Stimulated activated CD8-positive, alpha-beta memory T cell treated with anti-CD3 and anti-CD28 coated beads, Interleukin-7, amount 100 ng/mL, for 1 hour (primary cell): ENCODE measurements at regions not wholly inside any gene's neighbourhood (a gene's known extent, or its start where the extent isn't known, plus 50 kb on each side); places are given as distances from the start of the nearest gene placed in this dataset.

Source experiments
- DNase-seq, 2 donors: peaks; one replicate each; pipeline ENCODE4 v3.0.0-alpha.2; 2020; ENCODE audit warnings: low read depth in 2 of 2

DNA sequence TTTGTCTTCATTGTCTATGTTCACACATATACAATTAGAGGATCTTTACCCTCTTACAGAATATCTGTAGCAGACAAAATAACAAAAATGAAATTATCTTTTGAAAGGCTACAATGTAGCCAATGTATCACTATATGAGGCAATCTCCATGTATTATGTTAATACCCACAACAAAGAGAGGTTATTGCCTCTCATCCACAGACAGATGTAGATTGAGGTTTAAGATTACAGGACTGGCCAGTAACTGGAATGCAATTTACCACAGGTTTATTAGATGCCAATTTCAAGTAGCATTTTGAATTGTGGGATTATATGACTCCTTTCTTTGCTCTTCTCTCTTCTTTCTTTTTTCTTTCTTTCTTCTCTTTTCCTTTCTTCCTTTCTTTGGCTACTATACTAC lies 242.6 kb downstream of the ANKRD50 start:
- no peak for DNase-seq

DNA sequence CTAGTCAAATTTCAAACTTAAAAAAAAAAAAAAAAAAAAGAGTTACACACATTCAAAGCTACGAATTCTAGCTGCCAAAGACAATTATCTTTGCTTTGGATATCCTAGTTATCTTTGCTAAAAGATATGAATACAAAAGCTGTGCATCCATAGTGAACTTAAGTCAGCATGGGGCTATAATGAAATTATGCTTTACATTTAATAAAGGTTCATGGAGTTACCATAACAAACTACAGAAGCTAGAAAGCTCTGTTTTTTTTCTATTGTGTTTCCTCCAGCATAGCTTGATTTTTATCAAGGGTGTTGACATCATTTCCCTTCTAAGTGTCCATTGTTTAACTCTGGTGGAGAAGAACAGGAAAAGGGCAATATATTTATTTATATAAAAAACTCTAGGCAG lies 234.1 kb downstream of the ANKRD50 start:
- DNase-seq = no peak

GRCh38 chr4:124480061-124480460 lies 232.5 kb downstream of the ANKRD50 start:
- no peak for DNase-seq

DNA sequence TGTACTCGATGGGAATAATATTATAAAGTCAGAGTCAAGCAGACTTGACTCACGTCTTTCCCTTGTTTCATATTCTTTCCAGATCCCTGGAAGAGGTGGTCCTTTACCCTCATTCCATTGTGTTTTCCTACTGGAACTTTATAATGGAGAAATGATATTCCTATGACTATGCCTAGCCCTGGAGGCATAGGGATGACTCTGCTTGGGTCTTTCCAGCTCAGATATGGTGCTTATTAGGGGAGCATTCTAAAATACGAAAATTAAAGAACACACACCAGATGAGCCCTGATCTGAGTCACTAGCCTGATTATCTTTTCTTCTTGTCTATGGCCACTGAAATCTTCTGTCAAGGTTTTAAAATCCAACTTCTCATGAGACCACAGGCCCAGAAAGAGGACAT lies 231.4 kb downstream of the ANKRD50 start:
- no peak for DNase-seq

DNA sequence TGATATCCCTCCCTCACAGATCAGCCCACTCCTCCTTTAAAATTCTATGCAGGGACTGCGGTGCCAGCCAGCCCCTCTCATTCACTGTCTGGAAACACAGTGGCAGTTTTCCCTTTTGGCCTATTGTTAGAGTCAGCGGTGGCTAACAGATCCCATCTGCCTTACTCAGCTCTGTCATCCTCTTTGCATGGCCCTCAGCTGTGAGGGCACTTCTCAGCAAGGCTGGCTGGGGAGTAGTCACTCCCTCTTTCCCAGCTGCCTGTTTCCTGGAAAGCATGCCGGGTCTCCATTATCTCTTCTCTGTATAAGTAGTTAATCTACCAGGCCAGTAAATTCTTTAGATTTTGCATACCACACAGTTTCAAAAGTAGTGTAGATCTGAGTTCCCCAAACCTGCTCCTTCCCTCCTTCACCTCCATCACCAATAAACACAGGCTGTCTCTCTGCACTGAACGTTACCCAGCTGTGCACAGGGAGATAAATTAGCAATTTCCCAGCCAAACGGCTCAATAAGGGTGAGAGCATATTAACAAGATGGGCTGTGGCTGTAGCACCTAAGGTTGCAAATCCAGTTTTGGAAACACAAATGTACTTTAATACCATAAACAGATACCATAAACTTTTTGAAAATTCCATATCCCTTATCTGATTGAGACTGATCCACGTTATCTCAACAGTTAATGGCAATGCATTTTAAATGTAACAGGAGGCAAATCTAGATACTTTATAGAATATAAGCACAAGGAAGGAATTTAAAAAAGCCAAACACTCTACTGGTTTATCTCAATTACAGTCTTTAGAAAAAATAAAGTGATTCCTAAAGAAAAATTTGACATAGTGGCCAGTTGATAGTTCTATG lies 229.3 kb downstream of the ANKRD50 start:
- DNase-seq = no peak

DNA sequence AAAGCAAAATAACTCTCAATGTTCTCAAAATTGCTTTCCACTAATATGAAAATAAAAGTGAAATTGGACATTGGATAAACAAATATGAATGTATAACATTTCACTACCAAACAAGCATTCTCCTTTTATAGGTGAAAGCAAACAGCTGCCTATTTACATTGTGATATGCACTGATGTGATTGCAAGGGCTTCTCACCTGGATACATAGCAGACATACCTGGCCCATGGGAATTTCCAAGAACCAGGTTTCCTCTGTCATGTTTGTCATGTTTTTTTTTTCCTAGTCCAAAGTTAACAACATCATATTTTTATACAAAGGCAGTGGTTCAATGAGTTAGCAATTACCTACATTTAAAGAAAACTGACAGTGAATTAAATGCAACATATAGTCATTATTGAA lies 228.5 kb downstream of the ANKRD50 start:
- no peak for DNase-seq

DNA sequence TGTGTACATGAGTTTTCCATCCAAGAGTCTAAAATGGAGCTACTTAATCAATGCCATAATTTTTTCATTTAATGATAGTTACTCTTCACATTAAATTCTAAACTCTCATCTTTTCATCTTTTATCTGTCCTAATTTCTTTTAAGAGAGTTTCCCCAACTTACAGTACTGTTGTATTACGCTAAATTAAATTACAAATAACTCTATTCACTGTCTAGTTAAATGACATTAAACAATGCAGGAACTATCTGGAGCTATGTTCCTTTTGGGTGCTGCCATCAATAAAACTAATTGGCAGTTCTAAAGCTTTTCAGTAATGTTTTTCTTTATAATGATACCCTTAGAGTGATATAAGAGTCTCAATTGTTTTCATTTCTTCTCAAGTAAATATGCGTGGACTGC lies 227.6 kb downstream of the ANKRD50 start:
- no peak for DNase-seq

GRCh38 chr4:124486423-124486822 lies 226.1 kb downstream of the ANKRD50 start:
- DNase-seq = no peak

- DNase-seq = no peak
These were observed 224.9 kb downstream of the ANKRD50 start for GRCh38 chr4:124487651-124488050.

DNA sequence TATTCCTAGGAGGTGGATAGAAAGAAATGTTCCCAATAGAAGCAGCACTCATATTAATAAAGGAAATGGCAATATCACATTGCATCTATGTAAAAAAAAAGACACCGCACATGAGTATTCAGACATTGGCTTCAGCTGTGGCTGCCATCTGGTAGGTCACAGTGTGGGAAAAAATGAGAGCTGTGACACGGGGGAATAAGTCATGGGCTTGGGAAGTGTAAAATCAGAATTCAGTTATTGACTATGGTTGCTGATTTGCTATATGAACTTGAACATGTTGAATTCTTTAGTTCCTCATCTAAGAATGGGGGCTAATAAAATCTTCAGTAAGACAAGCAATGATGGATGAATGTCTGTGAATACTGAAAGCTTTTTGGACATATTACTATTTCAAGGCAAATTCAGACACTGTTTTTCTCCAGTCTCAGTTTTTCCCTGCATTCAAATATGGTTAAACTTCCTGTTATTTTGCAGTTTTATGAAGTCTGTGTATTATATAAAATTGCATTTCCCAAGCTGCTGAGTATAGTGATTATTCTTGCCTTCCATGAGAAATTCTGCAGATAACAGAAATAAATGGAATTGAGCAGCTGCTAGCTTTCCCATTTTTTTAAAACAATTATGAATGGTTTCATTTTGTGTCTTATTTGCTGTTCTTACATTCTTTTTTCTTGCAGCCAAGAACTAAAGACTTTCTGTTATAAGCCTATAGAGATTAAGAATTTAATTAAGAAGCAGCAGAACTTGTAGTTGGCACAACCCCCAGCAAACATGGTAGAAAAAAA lies 221.0 kb downstream of the ANKRD50 start:
- DNase-seq = no peak

DNA sequence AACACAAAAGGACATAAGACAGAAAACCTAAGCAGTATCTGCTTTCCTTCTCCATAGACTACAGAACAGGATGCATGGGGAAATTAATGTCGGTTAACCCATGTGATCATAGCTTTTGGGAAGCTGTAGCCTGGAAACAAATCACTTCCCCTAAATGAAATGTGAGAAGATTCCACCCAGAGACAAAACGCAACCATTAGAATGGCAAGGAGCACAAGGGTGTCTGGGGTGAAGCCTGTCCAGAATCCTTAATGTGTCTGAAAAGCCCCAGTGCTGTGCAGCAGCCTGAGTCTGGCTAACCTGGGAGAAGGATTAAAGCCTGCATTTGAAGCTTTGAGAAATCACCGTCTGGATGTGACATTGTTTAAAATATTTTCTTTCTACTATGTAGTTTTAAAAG lies 213.3 kb downstream of the ANKRD50 start:
- DNase-seq = no peak

- no peak for DNase-seq
These were observed 211.0 kb downstream of the ANKRD50 start for GRCh38 chr4:124501576-124501975.

GRCh38 chr4:124504431-124504830 lies 208.1 kb downstream of the ANKRD50 start:
- DNase-seq = no peak

DNA sequence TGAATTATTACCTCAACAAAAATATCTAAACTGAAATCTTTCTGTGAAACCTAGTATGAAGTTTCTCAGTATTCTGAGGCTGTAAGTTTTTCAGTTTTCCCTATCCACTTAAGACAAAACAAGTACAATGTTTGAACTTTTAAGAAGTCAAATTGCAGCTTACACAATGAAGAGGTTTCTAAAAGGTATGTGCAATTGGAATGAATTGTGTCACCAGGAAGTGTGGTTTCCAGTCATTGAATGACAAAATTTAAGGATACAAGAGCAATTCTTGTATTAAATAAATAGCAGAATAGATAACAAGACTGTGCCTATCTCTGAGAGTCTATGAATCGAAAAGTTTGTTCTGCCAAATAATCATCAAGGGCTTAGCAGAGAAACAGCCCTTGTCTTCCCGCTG lies 207.3 kb downstream of the ANKRD50 start:
- DNase-seq = no peak

GRCh38 chr4:124509151-124509550 lies 203.4 kb downstream of the ANKRD50 start:
- DNase-seq = no peak

GRCh38 chr4:124514588-124514987 lies 197.9 kb downstream of the ANKRD50 start:
- no peak for DNase-seq

GRCh38 chr4:124515591-124515990 lies 196.9 kb downstream of the ANKRD50 start:
- no peak for DNase-seq

DNA sequence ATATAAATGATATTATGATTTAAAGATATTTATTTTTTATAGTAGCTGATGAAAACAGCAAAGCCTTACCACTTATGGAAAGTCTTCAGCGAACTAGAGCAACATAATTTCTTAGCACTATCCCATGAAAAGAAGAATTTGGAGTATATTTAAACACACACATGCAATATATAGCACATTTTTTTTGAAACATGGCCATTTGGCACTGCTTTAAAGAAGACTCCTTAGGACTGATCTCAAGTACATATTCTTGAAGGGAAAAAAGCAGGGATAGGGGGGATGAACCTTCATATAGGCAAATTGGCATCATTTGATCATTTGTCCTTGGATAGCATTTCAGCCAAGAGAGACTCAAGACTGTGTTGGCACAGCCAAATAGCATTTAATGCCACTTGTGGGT lies 193.3 kb downstream of the ANKRD50 start:
- DNase-seq = no peak

GRCh38 chr4:124523816-124524215 lies 188.7 kb downstream of the ANKRD50 start:
- no peak for DNase-seq

DNA sequence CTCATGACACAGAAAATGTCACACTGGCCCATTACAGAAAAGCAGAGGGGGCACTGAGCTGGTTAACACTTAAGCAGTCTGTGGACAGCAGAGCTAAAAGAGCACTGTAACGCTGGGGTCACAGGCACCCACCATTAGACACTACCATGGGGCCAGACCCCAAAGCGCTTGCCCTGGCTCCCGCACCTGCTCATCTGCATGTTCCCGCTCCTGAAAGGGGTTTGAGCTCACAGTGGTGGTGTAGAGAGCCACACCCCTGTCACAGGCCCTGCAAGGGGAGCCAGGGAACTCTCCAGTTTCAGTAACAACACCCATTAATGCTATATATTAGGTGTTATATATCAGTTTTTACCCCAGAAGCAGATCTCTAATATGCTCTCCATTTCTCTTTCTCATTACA lies 187.0 kb downstream of the ANKRD50 start:
- DNase-seq = no peak

GRCh38 chr4:124526331-124526730 lies 186.2 kb downstream of the ANKRD50 start:
- no peak for DNase-seq

DNA sequence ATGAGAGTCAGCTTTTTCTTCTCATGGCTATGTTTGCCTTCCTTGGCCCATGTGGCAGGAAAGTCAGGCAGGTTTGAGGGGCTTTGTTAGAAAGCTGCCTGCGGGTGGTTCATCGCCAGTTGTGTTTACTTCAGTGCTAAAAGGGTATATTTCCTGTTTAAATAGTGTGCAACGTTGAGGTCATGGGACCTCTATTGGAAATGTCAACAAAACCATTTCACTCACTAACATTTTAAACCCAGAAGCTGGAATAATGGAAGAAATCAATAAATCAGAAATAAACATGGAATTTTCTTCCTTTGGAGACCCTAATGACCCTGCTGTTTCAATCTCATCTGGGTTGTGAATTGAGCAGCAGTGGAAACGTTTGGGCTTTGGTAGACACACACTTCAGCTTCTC lies 185.8 kb downstream of the ANKRD50 start:
- DNase-seq = no peak

DNA sequence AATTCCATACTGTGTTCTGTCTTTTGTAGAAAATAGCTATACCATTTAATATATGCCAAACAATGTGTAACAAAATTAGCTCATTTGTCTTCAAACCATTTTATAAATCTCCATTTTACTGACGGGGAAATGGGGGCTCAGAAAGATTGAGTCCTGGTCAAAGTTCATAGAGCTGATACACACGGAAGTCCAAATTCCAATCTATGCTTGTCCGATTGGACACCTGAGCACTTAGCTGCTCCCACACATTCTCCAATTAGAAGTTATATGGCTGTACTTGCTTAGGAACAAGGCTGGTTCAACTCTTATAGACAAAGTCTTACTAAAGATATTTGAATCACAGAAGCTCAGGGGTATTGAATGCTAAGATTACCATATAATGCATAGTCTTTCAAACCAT lies 185.2 kb downstream of the ANKRD50 start:
- no peak for DNase-seq
